COLO829 (cell line): ENCODE measurements at regions not wholly inside any gene's neighbourhood (a gene's known extent, or its start where the extent isn't known, plus 50 kb on each side); places are given as distances from the start of the nearest gene placed in this dataset.
A peak's percentile ranks its signal among the peaks of the same experiment; 100 is the strongest.
"Not testable (repeated sequence)": the region's sequence is repeated elsewhere in the genome, so short reads cannot be mapped to it uniquely, and the experiment has no call there.

Source experiments
- DNase-seq: peaks from one replicate; pipeline ENCODE4 v3.0.0; 2012; ENCODE audit warnings: low spot score

- DNase-seq, result no peak
These were observed 85.1 kb downstream of the GNL3L start for GRCh38 chrX:54615109-54615508.

- DNase-seq, result no peak
These were observed 103.6 kb downstream of the GNL3L start for GRCh38 chrX:54633641-54634040.

- no peak for DNase-seq
These were observed 109.0 kb downstream of the GNL3L start for GRCh38 chrX:54639018-54639345.

DNA sequence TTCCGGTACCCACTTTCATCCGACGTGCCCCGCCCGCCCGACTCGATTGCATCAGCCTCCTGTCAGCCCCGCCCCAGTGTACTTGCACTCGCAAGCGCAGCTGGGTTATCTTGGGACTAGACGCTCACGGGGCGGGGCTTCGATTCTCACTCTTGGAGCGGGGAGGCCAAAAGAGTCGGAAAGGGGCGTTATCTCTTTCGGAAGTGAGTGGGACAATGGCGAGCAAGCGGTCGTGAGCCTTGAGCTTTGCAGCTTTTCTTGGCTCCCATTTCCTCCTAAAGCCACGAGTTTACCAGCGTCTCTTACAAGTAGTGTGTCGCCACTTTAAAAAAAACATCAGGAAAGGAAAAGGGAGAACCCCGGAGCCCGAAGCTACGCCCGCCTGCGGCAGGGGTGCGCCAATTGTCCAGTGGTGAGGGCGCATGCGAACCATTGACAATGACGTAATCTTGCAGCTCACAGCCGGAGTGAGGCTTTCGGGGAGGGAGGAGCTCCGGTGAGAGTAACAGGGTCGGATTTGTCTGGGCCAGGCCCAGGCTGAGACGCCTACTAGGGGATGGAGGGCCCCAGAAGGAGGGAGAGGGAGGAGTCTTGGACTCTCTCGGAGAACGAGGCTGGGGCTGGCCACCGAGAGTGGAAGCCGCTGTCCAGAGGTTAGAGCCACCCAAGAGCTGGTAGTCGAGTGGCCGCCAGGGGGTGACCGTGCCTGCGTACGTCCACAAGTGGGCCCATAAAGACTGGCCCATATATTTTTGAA, 109.5 kb downstream of the GNL3L start:
- peak; percentile 98 for DNase-seq

DNA sequence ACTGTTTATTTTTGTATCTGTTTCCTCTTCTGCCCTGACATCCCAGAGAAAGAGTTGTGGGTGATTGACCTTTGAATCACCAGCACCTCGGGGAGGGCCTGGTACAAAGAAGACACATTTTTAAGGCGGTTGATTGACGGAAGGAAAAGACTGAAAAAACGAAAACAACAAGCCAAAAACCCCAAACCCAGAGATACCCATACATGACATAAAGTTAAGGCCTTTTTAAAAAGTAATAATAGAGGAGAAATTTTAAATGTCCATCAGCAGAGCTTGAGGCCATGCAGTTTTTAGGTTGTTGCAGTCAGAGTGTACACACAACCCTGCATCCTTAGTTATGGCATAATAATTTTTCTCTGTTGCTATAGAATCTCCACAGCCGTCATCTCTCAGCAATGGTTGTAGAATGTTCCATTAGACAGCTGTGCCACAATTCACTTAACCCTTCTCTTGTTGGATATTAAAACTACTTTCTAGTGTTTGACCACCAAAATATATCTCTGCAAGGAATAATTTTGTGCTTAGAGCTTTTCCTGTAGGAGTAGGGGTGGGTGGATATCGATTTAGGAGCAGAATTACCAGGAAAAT, 110.2 kb downstream of the GNL3L start:
- no peak for DNase-seq

DNA sequence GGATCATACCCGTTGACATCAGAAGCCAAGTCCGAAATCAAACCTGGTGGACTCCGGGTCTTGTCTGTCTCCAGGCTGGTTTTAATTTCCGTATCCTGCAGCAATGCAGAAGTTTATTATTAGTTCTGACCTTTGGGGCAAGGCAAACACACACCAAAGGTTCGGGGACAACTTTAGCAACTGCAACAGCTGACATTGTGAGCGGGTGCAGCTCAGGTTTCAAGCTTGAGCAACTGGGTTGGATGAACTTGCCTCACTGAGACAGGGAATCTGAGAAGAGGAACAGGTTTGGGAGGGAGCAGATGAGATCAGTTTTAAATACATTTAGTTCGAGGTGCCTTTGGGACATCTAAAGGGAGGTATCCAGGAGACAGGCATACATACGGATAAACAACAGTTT, 110.7 kb downstream of the GNL3L start:
- DNase-seq, result no peak

GRCh38 chrX:54641530-54641929, 111.5 kb downstream of the GNL3L start:
- no peak for DNase-seq

DNA sequence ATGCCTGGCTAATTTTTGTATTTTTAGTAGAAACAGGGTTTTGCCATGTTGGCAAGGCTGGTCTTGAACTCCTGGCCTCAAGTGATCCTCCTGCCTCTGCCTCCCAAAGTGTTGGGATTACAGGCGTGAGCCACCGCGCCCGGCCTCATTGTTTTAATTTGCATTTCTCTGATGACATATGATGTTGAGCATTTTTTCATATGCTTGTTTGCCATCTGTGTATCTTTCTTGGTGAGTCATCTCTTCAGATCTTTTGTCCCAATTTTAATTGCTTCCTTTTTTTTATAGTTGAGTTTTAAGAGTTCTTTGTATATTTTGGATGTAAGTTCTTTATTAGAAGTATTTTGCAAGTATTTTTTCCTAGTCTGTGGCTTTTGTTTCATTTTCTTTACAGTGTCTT, 117.6 kb downstream of the GNL3L start:
- DNase-seq, result not testable (repeated sequence)

- DNase-seq, result no peak
These were observed 129.5 kb downstream of the GNL3L start for GRCh38 chrX:54659547-54659946.

DNA sequence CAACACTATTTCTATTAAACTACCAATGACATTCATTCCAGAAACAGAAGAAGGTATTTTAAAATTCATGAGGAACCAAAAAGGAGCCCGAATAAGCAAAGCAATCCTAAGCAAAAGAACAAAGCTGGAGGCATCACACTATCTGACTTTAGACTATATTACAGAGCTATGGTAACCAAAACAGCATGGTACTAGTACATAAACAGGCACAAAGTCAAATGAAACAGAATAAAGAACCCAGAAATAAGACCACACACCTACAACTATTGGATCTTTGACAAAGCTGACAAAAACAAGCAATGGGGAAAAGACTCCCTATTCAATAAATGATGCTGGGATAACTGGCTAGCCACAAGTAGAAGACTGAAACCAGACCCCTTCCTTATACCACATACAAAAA, 122.3 kb downstream of the ITIH6 start:
- no peak for DNase-seq

DNA sequence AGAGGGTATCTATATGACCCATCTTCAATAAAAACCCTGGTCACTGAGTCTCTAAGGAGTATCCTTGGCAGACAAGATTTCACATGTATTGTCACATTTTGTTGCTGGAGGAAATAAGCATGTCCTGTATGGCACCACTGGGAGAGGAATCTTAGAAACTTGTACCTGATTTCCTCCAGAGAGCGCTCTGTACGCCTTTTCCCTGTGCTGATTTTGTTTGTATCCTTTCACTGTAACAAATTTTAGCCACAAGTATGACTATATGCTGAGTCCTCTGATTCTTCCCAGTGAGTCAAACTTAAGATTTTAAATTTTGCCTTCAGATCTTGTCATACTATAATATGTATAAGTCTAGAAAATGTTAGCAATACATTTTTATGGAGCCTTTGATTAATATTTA, 102.8 kb downstream of the ITIH6 start:
- DNase-seq, result no peak

GRCh38 chrX:54695816-54696487, 102.1 kb downstream of the ITIH6 start:
- no peak for DNase-seq
